Hepatic stellate cell (primary cell): ENCODE measurements at regions not wholly inside any gene's neighbourhood (a gene's known extent, or its start where the extent isn't known, plus 50 kb on each side); places are given as distances from the start of the nearest gene placed in this dataset.
"Not testable (repeated sequence)": the region's sequence is repeated elsewhere in the genome, so short reads cannot be mapped to it uniquely, and the experiment has no call there.

Experiments
- DNase-seq: peaks from one replicate; pipeline ENCODE4 v3.0.0; 2011; ENCODE audit warnings: low spot score

DNA sequence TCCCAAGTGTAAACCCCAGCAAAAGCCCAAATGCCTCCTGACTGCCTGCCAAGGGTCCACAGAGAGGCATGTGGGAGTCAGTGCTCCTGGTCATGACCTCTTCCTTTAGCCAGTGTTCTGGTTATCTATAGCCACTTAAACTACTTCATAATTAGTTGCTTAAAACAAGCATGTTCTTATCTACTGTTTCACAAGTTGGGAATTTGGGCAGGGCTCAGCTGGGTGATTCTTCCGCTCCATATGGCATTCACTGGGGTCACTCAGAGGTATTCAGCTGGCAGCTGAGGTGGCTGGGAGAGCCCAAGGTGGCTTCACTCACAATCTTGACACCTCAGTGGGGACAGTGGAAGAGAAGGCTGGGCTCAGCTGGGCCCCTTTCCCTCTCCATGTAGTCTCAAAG is 184.0 kb upstream of the RGS6 start:
- no peak for DNase-seq

DNA sequence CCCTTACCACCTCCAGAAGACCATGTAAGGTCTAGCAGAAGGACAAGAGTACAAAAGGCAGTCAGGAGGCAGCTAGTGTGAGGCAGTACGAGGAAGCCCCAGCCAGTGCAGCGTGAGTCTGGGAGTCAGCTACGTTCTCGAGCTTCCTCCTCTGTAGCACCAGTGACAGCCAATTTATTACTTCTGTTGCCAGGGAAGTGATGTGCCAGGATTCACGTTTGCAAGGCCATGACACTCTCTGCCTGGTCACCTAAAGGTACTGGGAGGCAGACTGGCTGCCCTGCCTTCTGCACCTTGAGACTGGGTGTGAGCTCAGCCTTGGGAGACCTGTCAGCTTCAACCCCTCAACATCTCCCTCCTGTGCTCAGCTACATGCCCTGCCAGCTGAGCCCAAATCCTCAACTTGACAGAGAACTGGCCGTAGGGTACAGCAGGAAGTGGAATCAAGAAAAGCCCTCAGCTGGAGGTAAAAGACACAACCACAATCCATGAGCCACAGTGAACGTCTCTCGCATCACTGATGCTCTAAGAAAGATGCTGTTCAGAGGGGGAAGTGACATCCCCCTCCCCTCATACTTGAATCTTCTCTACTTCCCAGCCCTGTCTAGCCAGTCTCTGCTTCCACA is 182.5 kb upstream of the RGS6 start:
- DNase-seq: no peak

DNA sequence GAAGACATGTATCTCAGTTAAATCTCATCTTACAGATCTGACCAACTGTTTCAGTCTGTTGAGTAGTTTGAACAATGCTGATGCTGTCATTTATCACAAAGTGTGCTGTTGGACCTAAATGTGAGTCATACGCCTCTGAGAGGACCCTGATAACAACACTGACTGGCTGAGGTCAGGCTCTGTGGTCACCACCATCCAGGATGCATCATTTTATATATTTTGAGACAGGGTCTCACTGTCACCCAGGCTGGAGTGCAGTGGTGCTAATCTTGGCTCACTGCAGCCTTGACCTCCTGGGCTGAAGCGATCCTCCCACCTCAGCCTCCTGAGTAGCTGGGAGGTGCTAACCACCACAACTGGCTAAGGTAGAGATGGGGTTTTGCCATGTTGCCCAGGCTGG is 181.0 kb upstream of the RGS6 start:
- DNase-seq: no peak

DNA sequence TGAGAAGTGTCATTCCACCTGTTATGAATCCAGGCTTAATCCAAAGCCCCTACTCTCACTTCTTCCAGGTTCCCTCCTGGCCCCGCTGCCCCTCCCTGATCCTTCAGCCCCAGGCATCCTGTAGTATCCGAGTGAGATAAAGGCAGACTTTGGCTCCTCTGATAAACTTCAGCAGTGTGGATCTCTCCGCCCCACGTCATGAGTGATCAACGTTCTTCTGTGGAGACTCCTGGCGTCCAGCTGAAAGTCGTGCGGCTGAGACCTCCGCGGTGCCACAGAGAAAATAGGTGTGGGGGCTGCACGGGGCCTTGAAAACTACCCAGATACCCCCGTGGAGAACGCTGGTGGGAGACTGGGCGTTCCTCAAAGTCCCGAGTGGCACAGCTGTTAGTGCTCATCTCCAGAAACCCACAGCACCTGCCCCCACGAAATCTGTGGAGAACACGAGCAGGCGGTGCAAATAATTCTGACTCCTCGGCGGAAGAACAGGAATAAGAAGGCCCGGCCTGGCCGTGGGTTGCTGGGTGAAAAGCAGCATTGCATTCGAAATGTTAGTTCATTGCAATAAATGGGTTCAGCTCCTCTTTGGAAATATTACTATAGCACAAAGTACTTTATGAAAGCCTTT is 180.0 kb upstream of the RGS6 start:
- DNase-seq: no peak

DNA sequence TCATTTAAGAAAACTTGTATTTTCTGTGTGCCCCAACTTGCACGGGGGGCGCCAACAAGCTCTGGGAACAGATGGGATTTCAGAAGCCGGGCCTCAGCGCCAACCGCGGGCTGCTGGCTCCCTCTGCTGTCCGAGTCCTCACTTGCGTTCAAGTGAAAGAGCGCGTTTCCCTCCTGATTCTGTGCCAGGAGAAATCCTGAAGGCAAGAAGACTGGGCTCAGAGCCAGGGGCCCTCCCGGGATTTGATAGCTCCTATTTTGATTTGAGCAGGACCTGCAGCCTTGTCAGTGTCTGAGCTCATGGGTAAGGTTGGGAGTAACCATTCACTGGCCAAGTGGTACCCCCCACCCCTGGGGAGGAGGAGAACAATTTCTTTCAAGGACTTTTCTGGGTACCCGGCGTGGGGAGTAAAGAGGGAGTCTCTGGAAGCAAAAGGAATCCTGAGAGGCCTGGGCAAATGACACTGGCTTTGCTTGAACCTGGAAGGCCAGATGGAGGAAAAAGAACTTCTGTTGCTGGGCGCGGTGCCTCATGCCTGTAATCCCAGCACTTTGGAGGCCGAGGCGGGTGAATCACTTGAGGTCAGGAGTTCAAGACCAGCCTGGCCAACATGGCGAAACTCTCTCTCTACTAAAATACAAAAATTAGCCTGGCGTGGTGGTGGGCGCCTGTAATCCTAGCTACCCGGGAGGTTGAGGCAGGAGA is 179.0 kb upstream of the RGS6 start:
- DNase-seq: peak; percentile 81

DNA sequence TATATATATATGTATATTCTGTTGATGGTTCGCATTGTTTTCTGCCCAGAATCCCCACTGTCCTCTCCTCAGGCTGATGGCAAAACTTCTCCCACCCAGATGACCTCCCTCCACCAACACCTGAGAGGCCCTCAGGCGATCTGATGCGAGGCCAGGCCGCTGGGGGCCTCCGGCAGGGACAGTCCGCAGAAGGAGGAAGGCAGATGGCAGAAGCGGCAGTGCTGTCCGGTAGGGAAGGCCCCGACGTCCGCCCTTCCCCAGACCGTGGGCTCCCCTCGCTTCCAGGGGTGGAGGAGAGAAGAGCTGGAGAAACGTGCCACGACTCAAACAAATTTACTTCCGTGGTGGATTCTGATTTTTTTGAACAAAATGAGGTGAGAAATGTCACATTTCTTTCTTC is 178.3 kb upstream of the RGS6 start:
- DNase-seq: no peak

DNA sequence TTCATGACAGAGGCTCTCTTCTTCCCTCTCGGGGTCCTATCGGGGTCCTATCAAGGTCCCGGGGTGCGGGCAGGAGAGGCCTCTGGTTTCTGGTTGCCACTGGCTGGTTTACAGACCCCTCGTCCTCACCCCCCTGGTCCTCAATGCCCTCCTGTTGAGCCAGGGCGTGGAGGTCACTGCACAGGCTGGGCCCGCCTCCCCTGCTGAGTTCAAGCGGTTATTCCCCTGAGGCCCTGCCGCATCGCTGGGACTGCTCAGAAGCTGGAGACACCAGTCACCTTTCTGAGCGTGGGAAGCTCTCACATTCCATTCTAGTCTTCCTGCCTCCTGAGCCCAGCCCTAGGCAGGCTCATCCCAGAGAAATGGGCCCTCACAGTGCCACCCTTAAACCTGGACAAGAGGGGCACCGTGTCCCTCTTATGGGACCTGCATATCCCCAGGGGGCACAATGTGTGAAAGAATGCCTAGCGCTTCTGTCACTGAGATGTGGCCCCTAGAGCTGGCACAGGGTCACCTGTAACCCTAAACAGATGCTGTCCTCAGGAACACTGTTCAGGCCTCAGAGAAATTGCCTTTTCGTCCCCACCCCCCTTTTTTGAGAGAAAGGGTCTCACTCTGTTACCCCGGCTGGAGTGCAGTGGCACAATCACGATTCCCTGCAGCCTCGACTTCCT is 177.7 kb upstream of the RGS6 start:
- DNase-seq: no peak

DNA sequence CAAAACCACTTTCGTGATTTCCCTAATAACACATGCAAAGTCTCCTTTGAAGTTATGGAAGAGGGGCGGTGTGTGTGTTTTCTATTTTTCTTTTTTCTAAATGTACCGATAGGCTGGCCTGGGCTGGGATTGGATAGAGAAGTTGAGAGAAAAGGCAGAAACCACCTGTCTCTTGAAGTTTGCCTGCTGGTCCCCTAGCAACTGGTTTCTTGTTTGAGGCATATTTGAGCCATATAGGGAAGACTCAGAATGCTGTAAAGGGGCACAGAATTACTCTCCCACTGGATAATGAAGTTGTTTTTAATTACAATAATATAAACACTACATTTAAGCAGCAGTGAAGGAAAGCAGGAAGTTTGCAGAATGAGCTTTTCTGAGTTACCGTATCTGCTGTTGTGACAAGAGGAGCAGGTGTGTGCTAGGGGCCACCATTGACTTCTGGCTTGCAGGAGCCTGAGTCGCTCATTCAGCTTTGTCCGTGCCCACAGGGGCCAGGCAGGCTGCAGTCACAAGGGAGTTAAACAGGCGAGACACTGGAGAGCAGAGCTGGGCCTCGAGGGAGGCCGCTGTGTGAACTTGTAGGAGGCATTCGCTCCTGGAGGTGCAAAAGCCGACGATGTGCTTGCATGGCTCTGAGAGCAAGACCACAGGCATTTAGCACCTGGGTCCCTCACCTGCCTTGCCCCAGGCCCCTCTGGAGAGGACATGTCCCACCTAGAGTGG is 173.8 kb upstream of the RGS6 start:
- DNase-seq: no peak

DNA sequence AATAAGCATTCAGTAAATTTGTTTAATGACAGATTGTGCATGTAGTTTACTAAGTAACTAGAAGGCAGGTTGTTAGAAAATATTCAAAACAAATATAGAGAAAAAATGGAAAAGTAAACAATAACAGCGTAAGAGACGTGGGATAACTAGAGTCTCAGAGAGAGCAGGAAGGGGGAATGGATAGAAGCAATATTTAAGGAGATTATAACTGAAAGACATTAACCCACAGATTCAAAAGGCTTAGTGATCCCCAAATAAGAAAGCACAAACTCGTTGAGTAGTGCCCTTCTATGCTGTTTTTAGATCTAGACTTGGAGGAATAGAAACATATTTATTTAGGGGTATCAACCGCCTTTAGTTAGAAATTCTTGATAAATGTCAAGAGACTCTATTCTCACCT is 169.7 kb upstream of the RGS6 start:
- no peak for DNase-seq

DNA sequence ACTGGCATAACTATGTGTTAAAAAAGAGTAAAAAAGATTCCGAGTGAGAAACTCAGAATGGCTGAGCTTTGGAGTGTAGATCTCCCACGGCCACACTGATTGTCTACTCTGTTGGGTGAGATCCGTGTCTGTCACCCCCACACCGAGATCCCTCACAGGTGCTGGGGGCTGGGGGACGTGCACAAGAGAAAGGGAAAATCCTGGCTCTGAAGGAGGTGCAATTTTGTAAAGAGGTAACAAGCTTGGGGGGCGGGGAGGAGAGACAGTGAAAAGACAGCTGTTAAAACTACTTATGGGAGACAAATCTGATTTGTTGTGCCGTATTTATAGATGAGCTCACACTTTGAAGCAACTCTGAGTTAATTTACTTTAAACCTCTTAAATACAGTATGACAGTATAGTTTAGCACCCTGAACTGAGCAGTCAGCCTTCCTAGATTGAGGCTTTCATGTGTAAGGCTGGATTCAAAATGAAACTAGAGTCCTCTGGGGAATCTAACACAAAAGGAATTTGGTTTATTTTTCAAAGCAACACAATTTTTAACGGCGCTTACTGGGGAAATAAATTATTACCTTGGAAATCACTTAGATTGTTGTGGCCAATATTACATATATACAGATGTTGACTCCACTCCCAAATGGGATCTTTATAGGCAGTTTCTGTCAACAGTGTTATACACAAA is 167.4 kb upstream of the RGS6 start:
- DNase-seq: no peak

DNA sequence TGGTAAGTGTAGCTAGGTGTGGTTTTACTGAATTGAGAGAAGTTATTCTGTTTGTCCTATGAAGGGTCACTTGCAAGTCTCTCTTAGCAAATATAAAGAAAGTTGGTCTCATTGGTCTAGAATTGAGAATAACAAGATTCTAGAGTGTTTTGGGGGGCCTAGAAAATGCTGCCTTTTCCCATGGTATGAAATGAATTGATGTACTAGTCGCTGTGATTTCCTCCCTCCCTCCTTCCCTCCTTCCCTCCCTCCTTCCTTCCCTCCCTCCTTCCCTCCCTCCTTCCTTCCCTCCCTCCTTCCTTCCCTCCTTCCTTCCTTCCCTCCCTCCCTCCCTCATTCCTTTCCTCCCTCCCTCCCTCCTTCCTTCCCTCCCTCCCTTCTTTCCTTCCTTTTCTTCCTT is 166.7 kb upstream of the RGS6 start:
- DNase-seq: no peak

DNA sequence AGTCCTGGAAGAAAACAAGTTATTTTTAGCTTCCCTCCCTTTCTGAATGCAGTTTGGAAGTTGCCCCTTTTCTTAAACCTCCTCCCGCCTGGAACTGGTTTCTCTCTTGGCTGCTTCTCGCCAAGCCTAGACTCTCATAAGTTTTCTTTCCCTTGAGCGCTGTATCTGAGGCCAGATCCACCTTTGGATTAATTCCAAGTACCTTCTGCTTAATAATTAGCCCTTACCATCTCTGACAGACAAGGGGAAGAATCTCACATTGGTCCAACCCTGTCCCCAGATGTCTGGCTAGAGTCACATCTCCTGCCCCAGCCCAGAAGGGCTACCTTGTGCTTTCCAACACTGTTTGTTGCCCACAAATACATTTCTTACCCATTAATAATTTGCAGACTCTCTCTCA is 161.8 kb upstream of the RGS6 start:
- DNase-seq: no peak

DNA sequence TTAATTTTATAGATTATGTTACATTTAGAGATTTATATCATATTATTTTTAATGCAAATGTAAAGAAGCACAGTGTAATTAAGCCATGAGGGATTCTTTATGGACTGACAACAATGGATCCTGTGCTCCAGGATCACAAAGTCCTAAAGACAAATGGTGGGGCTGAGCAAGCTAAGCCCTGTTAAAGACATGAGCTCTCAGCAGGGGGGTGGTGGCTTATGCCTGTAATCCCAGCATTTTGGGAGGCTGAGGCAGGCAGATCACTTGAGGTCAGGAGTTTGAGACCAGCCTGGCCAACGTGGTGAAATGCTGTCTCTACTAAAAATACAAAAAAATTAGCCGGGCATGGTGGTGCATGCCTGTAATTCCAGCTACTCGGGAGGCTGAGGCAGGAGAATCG is 160.8 kb upstream of the RGS6 start:
- not testable (repeated sequence) for DNase-seq

DNA sequence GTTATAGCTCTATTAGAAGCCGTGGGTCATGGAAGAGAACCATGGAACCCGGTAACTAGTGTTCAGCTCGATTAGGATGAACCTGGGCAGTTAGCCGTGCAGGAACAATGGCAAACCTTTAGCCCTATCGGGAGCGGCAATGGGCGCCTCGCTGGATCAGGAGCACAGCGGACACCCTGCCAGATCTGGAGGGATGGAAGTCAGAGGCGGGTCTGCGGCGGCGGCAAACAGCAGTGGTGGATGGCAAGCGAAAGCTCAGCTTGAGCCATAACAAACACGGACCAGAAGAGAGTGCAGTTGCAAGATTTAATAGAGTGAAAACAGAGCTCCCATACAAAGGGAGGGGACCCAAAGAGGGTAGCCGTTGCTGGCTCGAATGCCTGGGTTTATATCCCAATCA is 160.2 kb upstream of the RGS6 start:
- DNase-seq: not testable (repeated sequence)

DNA sequence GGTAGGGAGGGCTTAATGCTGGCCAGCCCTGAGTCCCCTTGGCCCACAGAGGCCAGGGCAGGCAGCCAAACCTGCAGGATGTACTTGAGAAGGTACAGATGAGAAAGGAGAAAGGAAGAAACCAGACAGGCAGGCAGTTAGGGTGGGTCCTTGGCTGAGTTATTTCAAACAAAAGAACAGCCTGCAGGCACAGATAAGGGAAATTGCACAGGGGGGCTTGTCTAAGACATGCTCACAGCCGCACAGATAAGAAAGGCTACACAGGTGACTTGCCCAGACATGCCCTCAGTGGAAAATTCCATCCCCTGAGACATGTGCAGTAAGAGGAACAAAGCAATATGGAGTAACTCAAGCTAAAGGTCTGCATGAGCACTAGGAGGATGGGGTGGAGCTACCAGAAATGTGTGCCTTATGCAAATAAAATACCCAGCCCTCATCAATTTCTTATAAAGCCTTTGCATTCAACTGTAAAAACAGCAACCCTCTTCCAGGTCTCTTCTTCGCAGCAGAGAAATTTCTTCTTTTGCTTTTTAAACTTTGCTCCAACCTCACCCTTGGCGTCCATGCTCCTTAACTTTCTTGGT is 158.2 kb upstream of the RGS6 start:
- DNase-seq: no peak

DNA sequence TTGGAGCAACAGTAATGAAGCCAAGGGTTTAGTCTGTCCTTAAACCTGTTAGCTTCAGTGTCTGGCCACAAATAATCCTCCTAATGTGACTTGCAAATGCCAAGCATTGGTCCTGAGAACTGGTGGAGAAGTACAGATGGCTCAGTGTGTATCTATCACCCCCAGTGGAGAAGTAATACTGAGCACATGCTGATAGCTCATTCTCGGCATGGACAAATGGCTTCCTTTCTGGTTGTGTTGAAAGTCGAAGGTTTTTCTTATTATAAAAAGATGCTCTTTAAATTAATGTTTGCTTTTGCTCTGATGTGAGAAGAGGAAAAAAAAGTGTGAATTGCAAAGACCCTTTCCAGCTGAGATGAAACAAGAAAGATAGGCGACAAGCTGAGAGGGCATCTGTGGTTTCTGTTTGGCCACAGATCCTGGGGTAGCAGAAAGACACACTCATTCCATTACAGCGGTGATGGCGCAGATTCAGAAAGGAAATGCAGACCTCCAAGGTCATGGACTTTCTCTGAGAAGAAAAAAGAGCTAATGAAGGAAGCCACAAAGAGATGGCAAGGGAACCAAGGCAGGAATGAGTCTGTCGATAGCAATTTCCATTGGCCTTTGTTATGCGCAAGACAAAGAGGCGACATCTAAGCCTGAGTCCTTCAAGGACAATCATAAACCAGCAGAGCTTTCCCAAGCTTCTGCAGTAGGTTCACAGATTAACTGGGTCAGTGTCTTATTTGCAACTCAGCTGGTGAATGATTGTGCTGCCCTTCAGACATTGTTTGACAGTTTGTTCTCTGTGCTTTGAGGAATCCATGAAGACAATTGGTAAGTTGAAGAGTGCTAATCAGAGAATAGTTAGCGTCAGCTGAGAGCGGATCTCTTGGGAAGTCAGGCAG is 155.5 kb upstream of the RGS6 start:
- no peak for DNase-seq

DNA sequence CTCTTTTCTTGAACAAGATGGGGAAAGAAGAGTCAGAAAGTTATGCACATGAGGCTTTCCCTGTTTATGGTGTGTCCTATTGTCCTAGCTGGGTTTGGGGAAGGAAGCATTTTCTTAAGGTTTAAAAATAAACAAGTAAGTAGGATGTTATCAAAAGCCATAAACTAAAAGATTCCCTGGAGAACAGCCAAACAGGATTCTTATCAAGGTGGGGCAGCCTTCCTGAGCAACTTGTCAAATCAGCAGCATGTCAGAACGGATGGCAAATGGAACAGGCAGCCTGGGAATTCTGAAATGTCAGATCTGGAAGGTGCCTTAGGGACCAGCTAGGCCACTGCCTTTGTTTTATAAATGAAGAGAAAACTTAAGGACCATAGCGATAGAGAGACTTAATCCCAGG is 152.2 kb upstream of the RGS6 start:
- no peak for DNase-seq

DNA sequence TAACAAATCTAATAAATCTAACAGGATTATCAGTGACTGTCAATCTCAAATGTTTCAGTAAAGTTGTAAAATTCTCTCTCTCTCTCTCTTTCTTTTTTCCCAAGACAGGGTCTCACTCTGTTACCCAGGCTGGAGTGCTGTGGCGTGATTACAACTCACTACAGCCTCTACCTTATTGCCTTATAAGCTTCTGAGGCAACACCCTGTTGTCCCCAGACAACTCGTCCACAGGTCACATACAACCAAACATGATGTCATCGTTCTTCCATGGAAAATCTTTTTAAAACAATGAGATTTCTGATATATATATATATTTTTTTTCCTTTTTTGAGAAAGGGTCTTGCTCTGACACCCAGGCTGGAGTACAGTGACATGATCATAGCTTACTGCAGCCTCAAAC is 151.4 kb upstream of the RGS6 start:
- DNase-seq: no peak

DNA sequence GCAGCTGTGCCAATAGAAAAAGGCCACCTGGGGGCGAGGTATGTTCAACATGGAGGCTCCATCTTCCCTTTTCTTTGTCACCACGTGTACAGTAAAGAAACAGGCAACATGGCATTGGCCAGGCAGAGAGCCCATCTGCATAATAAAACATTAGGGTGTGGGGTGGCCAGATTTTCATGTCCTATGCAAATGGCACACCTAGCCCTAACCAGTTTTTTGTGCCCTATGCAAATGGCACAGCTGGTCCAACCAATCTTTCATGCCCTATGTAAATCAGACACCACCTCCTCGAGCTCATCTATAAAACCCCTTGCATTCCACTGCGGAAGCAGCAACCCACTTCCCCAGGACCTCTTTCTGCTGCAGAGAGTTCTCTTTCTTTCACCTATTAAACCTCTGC is 149.1 kb upstream of the RGS6 start:
- DNase-seq: no peak

DNA sequence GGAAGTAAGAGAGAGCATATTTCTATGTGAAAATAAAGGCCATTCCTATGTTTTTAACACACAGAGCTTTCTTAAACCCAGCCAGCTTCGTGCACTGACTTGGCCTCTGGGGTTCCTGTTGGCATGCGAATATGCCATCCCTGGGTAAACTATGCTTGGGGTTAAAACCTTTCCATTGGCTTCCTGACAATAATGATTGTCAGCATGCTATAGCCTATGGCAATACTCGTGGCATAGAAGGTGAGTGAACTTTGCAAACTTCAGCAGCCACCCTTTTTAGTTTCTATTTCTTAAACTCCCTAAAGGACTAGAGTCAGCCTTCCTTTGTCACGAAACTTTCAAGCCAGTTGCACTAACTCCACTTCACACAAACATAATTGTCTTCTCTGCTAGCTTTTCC is 148.4 kb upstream of the RGS6 start:
- DNase-seq: no peak

DNA sequence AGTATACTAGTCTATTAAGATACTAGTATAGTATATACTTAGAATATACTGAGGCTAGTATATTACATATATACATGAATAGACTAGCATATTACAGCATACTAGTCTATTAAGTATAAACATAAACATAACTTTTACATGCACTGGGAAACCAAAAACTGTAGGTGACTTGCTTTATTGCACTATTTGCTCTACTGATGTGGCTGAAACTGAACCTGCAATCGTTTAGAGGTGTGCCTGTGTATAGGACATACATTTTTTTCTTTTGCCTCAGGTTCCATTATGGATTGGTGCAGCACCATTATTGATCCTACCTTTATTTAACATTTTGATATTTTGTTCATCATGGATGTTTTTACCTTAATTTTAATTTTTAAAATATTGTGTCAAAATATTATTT is 143.2 kb upstream of the RGS6 start:
- no peak for DNase-seq
